A549 (cell line): ENCODE measurements at regions not wholly inside any gene's neighbourhood (a gene's known extent, or its start where the extent isn't known, plus 50 kb on each side); places are given as distances from the start of the nearest gene placed in this dataset.

Experiments
- ATAC-seq, 2 experiments: fragments of 200-7000 bp in 1 of 2; fragments of >200 bp in 1 of 2; cut with Nextera tagmentation in 1 of 2; cut with Tn5 transposase in 1 of 2; 3 replicates each; pipeline versions ENCODE4 v1.8.0 to v1.9.1; 2018 to 2020; ENCODE audit warnings: mild to moderate bottlenecking in 1 of 2, moderate library complexity in 1 of 2
- CTCF ChIA-PET: fragments of 300-600 bp; sonication (Branson Sonifier 250); formaldehyde crosslinking; extraction: SDS; loops from one replicate; lab custom pipeline; 2021; ENCODE audit warnings: antibody characterized with exemption, inconsistent platforms; lab: Yijun Ruan, JAX
- POLR2A ChIA-PET: fragments of 350-600 bp; formaldehyde crosslinking; extraction: SDS; loops from one replicate; lab custom pipeline; 2021; ENCODE audit warnings: antibody characterized with exemption, inconsistent platforms; lab: Yijun Ruan, JAX
- DNase-seq, 2 experiments: peaks; one replicate each; pipeline versions ENCODE4 v3.0.0 to v3.0.0-alpha.2; 2011 to 2016; ENCODE audit warnings: low read depth in 1 of 2, low spot score in 1 of 2
- FAIRE-seq: peaks from 2 replicates; lab custom pipeline; 2011; peaks lifted over from hg19 to GRCh38; lab: Jason Lieb, UNC
- H3K27ac ChIP-seq, 2 experiments: fragments of >200 bp; sonication (Bioruptor Twin); formaldehyde crosslinking; 3 replicates each; pipeline ENCODE4 v1.5.1; 2016 to 2017
- H3K4me1 ChIP-seq: fragments of >200 bp; sonication (Bioruptor Twin); formaldehyde crosslinking; 3 replicates; pipeline ENCODE4 v1.6.1; 2016
- H3K4me2 ChIP-seq: fragments of >200 bp; sonication (Bioruptor Twin); formaldehyde crosslinking; 3 replicates; pipeline ENCODE4 v1.6.1; 2016
- H3K4me3 ChIP-seq: fragments of >200 bp; sonication (Bioruptor Twin); formaldehyde crosslinking; 3 replicates; pipeline ENCODE4 v1.5.1; 2016
- H3K9me3 ChIP-seq: fragments of >200 bp; sonication (Bioruptor Twin); formaldehyde crosslinking; 3 replicates; pipeline ENCODE4 v1.6.1; 2016
- CBX2 ChIP-seq: fragments of 200-600 bp; sonication (generic); IDR thresholded peaks from 2 replicates; pipeline ENCODE4 v1.6.1; 2016; ENCODE audit warnings: low read depth, mild to moderate bottlenecking, borderline replicate concordance
- CBX8 ChIP-seq: fragments of 200-600 bp; sonication (generic); IDR thresholded peaks from 2 replicates; pipeline ENCODE4 v1.6.1; 2016
- CHD2 ChIP-seq: fragments of 150-350 bp; IDR thresholded peaks from 2 replicates; pipeline ENCODE4 v1.6.1; 2014; ENCODE audit warnings: low read length; ENCODE audit not compliant: partially characterized antibody
- CHD4 ChIP-seq: fragments of 200-600 bp; sonication (generic); IDR thresholded peaks from 2 replicates; pipeline ENCODE4 v1.6.1; 2016; ENCODE audit warnings: antibody characterized with exemption, mild to moderate bottlenecking, borderline replicate concordance
- EHF ChIP-seq: fragments of 250-450 bp; sonication (Bioruptor Pico); IDR thresholded peaks from 2 replicates; pipeline ENCODE4 v1.5.0; 2020; ENCODE audit warnings: mild to moderate bottlenecking
- EHMT2 ChIP-seq: fragments of 200-600 bp; sonication (generic); IDR thresholded peaks from 2 replicates; pipeline ENCODE4 v1.6.1; 2016; ENCODE audit warnings: antibody characterized with exemption, low read depth, mild to moderate bottlenecking, moderate library complexity
- EP300 ChIP-seq, 2 experiments: fragments of >200 bp; sonication (Bioruptor Twin); formaldehyde crosslinking; IDR thresholded peaks; 2 replicates in 1 of 2; 3 replicates in 1 of 2; pipeline ENCODE4 v1.6.1; 2016 to 2017
- ESRRA ChIP-seq: fragments of 150-350 bp; IDR thresholded peaks from 2 replicates; pipeline ENCODE4 v1.6.1; 2014; ENCODE audit warnings: mild to moderate bottlenecking, low read length, borderline replicate concordance
- FOSB ChIP-seq: fragments of 250-450 bp; sonication (Bioruptor Pico); IDR thresholded peaks from 2 replicates; pipeline ENCODE4 v1.5.0; 2020; ENCODE audit warnings: mild to moderate bottlenecking, moderate library complexity
- FOSL2 ChIP-seq, 2 experiments: fragments of 450-650 bp in 1 of 2; fragments of >200 bp in 1 of 2; sonication (Bioruptor Twin) in 1 of 2; formaldehyde crosslinking; IDR thresholded peaks; 2 replicates each; pipeline versions ENCODE4 v1.5.0 to v1.6.1; 2016 to 2020; ENCODE audit warnings: mild to moderate bottlenecking in 1 of 2, moderate library complexity in 1 of 2
- GATA3 ChIP-seq: IDR thresholded peaks from 2 replicates; pipeline ENCODE4 v1.6.1; 2012; ENCODE audit warnings: borderline replicate concordance
- HOXA7 ChIP-seq: fragments of 250-450 bp; sonication (Bioruptor Pico); IDR thresholded peaks from 2 replicates; pipeline ENCODE4 v1.5.0; 2020; ENCODE audit warnings: mild to moderate bottlenecking, moderate library complexity
- KDM5A ChIP-seq: fragments of 200-600 bp; sonication (generic); IDR thresholded peaks from 2 replicates; pipeline ENCODE4 v1.6.1; 2016; ENCODE audit warnings: antibody characterized with exemption, mild to moderate bottlenecking
- MYC ChIP-seq: IDR thresholded peaks from 2 replicates; pipeline ENCODE4 v1.6.1; 2012; ENCODE audit warnings: mild to moderate bottlenecking, inconsistent platforms, low read length, improper control_type of control experiment, borderline replicate concordance
- NPAS2 ChIP-seq: fragments of 250-450 bp; sonication (Bioruptor Pico); IDR thresholded peaks from 2 replicates; pipeline ENCODE4 v1.8.0; 2022; ENCODE audit warnings: mild to moderate bottlenecking, moderate library complexity, borderline replicate concordance
- PHF8 ChIP-seq: fragments of 200-600 bp; sonication (generic); IDR thresholded peaks from 2 replicates; pipeline ENCODE4 v1.6.1; 2016; ENCODE audit warnings: low read depth, mild to moderate bottlenecking, antibody characterized with exemption, moderate library complexity, borderline replicate concordance
- RAD21 ChIP-seq, 2 experiments: fragments of >200 bp in 1 of 2; sonication (Bioruptor Twin) in 1 of 2; formaldehyde crosslinking in 1 of 2; IDR thresholded peaks in 1 of 2; conservative IDR thresholded peaks in 1 of 2; 2 replicates in 1 of 2; 3 replicates in 1 of 2; pipeline ENCODE4 v1.6.1; 2012 to 2018; ENCODE audit warnings: inconsistent platforms in 1 of 2
- RCOR1 ChIP-seq: fragments of 150-350 bp; IDR thresholded peaks from 2 replicates; pipeline ENCODE4 v1.6.1; 2014; ENCODE audit warnings: antibody characterized with exemption, low read length, low read depth
- SREBF2 ChIP-seq: fragments of 450-650 bp; IDR thresholded peaks from 2 replicates; pipeline ENCODE4 v1.6.1; 2014; ENCODE audit warnings: mild to moderate bottlenecking, moderate library complexity
- TFCP2L1 ChIP-seq: fragments of 250-450 bp; sonication (Bioruptor Pico); IDR thresholded peaks from 2 replicates; pipeline ENCODE4 v1.5.0; 2021; ENCODE audit warnings: mild to moderate bottlenecking
- TP53 ChIP-seq: fragments of 250-450 bp; sonication (Bioruptor Pico); IDR thresholded peaks from 2 replicates; pipeline ENCODE4 v1.5.0; 2021; ENCODE audit warnings: mild to moderate bottlenecking, moderate library complexity
- ZC3H11A ChIP-seq: fragments of 450-650 bp; IDR thresholded peaks from 2 replicates; pipeline ENCODE4 v1.6.1; 2014; ENCODE audit warnings: antibody characterized with exemption, mild to moderate bottlenecking
- ZFP36 ChIP-seq: fragments of 450-650 bp; IDR thresholded peaks from 2 replicates; pipeline ENCODE4 v1.6.1; 2014; ENCODE audit warnings: borderline replicate concordance; ENCODE audit not compliant: partially characterized antibody
- ZSCAN20 ChIP-seq: fragments of 250-450 bp; sonication (Bioruptor Pico); IDR thresholded peaks from 2 replicates; pipeline ENCODE4 v1.8.0; 2022; ENCODE audit warnings: mild to moderate bottlenecking, moderate library complexity
- WGBS: methylation state at CpG from one replicate; pipeline ENCODE4 v1.1.6; 2017; ENCODE audit errors: missing lambda C conversion rate; 5-methylcytosine and 5-hydroxymethylcytosine counted together
- TF ChIP-seq, protein P1 (sequence below): fragments of >200 bp; sonication (Bioruptor Twin); formaldehyde crosslinking; IDR thresholded peaks from 3 replicates; pipeline ENCODE4 v1.6.1; 2016
- TF ChIP-seq, protein P2 (sequence below): fragments of 250-450 bp; sonication (Bioruptor Pico); IDR thresholded peaks from 2 replicates; pipeline ENCODE4 v1.5.0; 2021; ENCODE audit warnings: mild to moderate bottlenecking, moderate library complexity, borderline replicate concordance
- TF ChIP-seq, protein P3 (sequence below): fragments of 200-600 bp; sonication (generic); IDR thresholded peaks from 2 replicates; pipeline ENCODE4 v1.6.1; 2016; ENCODE audit warnings: antibody characterized with exemption, mild to moderate bottlenecking, moderate library complexity

DNA sequence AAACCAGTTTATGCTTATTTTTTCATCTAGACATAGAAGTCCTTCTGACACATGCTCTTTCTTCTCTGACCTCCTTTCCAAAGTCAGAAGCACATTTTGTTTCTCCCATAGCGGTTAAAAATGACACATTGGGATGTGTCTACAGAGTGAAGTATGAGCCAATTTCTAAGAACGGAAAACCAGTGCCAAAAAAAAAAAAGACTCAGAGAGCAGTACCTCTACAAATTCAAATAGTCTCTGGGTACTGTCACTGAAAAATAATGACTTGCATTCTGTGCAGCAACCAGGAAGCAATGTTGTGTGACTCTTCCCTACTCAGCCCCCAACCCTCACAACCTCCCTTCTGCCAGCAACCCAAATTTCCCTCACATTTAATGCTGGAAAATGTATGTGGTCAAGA, 145.5 kb upstream of the PMFBP1 start:
- H3K4me3 ChIP-seq, result no peak overlapping the region
- no peak overlapping the region for H3K4me2 ChIP-seq
- peaks cover 8% of the 10 kb centered on the region for H3K9me3 ChIP-seq
- 67% methylated on average over 2 of the region's 2 CpGs for WGBS
- CTCF ChIA-PET, result interaction anchor here (0.7 kb wide), 1 partner anchor 24 kb away, joined by 3 read pairs; no protein-coding TSS in a partner anchor
- FAIRE-seq (no peak), DNase-seq (no peak), ATAC-seq (no peak)
- POLR2A ChIA-PET, result no interaction called here
- TF ChIP-seq FOSB (CRISPR knock-in tag), result no peak
- TF ChIP-seq EHF, result no peak
- no peak for TF ChIP-seq EHMT2
- no peak for TF ChIP-seq CHD2
- no peak for TF ChIP-seq EP300 (IDR thresholded peaks at IDR 0.05)
- TF ChIP-seq, protein P1, sequence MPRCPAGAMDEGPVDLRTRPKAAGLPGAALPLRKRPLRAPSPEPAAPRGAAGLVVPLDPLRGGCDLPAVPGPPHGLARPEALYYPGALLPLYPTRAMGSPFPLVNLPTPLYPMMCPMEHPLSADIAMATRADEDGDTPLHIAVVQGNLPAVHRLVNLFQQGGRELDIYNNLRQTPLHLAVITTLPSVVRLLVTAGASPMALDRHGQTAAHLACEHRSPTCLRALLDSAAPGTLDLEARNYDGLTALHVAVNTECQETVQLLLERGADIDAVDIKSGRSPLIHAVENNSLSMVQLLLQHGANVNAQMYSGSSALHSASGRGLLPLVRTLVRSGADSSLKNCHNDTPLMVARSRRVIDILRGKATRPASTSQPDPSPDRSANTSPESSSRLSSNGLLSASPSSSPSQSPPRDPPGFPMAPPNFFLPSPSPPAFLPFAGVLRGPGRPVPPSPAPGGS, result no peak
- TF ChIP-seq ZFP36, result no peak
- no peak for TF ChIP-seq NPAS2 (CRISPR knock-in tag)
- no peak for TF ChIP-seq ZSCAN20 (CRISPR knock-in tag)
- no peak for TF ChIP-seq SREBF2
- no peak for TF ChIP-seq KDM5A
- TF ChIP-seq MYC, result no peak
- TF ChIP-seq RCOR1, result no peak
- TF ChIP-seq CBX8, result no peak
- TF ChIP-seq, all 56 proteins: peak for 0
- no peaks in the 10 kb centered on the region for H3K4me1 ChIP-seq
- H3K27ac ChIP-seq, result no peak overlapping the region

DNA sequence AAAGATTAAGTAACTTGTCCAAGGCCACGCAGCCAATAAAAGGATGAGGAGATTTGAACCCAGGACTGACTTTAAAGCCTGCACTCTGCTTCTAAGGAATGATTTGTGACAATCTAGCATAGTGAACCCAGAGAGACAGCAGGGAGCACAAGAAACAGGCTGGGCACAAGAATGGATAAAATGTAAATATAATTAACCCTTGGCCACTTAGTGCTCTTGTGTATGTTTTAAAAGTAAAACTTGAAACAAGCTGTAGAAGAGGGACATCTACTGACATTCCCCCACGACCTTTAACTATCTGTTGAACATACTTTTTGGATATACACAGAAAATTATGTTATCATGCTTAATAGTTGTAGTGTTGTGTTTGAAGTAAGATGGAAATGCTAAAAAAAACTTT, 141.9 kb upstream of the PMFBP1 start:
- H3K27ac ChIP-seq, result no peak overlapping the region
- POLR2A ChIA-PET, result no interaction called here
- TF ChIP-seq ZC3H11A (no peak), GATA3 (no peak), CBX2 (no peak), EHF (no peak), HOXA7 (CRISPR knock-in tag) (no peak), RCOR1 (no peak), TP53 (CRISPR knock-in tag) (no peak), CHD4 (no peak), ESRRA (no peak), TFCP2L1 (no peak), FOSL2 (IDR thresholded peaks at IDR 0.05) (no peak), FOSL2 (CRISPR knock-in tag; IDR thresholded peaks at IDR 0.05) (no peak), ZFP36 (no peak), PHF8 (no peak), RAD21 (conservative IDR thresholded peaks at IDR 0.05 in 1 of 2, IDR thresholded peaks at IDR 0.05 in 1 of 2) (no peak)
- TF ChIP-seq, protein P2, sequence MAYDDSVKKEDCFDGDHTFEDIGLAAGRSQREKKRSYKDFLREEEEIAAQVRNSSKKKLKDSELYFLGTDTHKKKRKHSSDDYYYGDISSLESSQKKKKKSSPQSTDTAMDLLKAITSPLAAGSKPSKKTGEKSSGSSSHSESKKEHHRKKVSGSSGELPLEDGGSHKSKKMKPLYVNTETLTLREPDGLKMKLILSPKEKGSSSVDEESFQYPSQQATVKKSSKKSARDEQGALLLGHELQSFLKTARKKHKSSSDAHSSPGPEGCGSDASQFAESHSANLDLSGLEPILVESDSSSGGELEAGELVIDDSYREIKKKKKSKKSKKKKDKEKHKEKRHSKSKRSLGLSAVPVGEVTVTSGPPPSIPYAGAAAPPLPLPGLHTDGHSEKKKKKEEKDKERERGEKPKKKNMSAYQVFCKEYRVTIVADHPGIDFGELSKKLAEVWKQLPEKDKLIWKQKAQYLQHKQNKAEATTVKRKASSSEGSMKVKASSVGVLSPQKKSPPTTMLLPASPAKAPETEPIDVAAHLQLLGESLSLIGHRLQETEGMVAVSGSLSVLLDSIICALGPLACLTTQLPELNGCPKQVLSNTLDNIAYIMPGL (CRISPR knock-in tag), result no peak
- TF ChIP-seq, protein P3, sequence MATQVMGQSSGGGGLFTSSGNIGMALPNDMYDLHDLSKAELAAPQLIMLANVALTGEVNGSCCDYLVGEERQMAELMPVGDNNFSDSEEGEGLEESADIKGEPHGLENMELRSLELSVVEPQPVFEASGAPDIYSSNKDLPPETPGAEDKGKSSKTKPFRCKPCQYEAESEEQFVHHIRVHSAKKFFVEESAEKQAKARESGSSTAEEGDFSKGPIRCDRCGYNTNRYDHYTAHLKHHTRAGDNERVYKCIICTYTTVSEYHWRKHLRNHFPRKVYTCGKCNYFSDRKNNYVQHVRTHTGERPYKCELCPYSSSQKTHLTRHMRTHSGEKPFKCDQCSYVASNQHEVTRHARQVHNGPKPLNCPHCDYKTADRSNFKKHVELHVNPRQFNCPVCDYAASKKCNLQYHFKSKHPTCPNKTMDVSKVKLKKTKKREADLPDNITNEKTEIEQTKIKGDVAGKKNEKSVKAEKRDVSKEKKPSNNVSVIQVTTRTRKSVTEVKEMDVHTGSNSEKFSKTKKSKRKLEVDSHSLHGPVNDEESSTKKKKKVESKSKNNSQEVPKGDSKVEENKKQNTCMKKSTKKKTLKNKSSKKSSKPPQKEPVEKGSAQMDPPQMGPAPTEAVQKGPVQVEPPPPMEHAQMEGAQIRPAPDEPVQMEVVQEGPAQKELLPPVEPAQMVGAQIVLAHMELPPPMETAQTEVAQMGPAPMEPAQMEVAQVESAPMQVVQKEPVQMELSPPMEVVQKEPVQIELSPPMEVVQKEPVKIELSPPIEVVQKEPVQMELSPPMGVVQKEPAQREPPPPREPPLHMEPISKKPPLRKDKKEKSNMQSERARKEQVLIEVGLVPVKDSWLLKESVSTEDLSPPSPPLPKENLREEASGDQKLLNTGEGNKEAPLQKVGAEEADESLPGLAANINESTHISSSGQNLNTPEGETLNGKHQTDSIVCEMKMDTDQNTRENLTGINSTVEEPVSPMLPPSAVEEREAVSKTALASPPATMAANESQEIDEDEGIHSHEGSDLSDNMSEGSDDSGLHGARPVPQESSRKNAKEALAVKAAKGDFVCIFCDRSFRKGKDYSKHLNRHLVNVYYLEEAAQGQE, result no peak
- TF ChIP-seq, protein P1, result no peak
- FAIRE-seq (no peak), DNase-seq (no peak), ATAC-seq (no peak)
- H3K4me1 ChIP-seq, result no peaks in the 10 kb centered on the region
- H3K9me3 ChIP-seq, result peaks cover 3% of the 10 kb centered on the region; the same call in 1 of the 3 replicates
- 15% methylated on average over 2 of the region's 2 CpGs for WGBS
- CTCF ChIA-PET, result no interaction called here
- no peak overlapping the region for H3K4me2 ChIP-seq
- no peak overlapping the region for H3K4me3 ChIP-seq
